Glutamatergic neuron (in vitro differentiated cells): ENCODE measurements at regions not wholly inside any gene's neighbourhood (a gene's known extent, or its start where the extent isn't known, plus 50 kb on each side); places are given as distances from the start of the nearest gene placed in this dataset.

ENCODE experiments used
- DNase-seq: peaks from one replicate; pipeline ENCODE4 v3.0.0; 2022
- H3K27ac Mint-ChIP-seq: one replicate; pipeline ENCODE4 v1.8.0; 2020; ENCODE audit warnings: mild to moderate bottlenecking, mixed read lengths, inconsistent platforms; ENCODE audit not compliant: unreplicated experiment
- H3K27me3 Mint-ChIP-seq: one replicate; pipeline ENCODE4 v1.8.0; 2020; ENCODE audit warnings: mild to moderate bottlenecking, moderate library complexity, mixed read lengths, inconsistent platforms; ENCODE audit not compliant: unreplicated experiment
- H3K36me3 Mint-ChIP-seq: one replicate; pipeline ENCODE4 v1.8.0; 2020; ENCODE audit warnings: mild to moderate bottlenecking, mixed read lengths, inconsistent platforms; ENCODE audit not compliant: unreplicated experiment
- H3K4me1 Mint-ChIP-seq: one replicate; pipeline ENCODE4 v1.8.0; 2020; ENCODE audit warnings: mild to moderate bottlenecking, low read depth, mixed read lengths, inconsistent platforms; ENCODE audit not compliant: unreplicated experiment
- H3K4me3 Mint-ChIP-seq: one replicate; pipeline ENCODE4 v1.8.0; 2020; ENCODE audit warnings: mild to moderate bottlenecking, mixed read lengths, inconsistent platforms; ENCODE audit not compliant: unreplicated experiment
- H3K9me3 Mint-ChIP-seq: one replicate; pipeline ENCODE4 v1.8.0; 2020; ENCODE audit warnings: mild to moderate bottlenecking, moderate library complexity, mixed read lengths, inconsistent platforms; ENCODE audit not compliant: unreplicated experiment
- CTCF ChIP-seq: fragments of 200-600 bp; sonication (generic); IDR thresholded peaks from one replicate; pipeline ENCODE4 v1.5.0; 2021; ENCODE audit not compliant: partially characterized antibody, unreplicated experiment

GRCh38 chr6:105744815-105745214, 341.3 kb upstream of the PRDM1 start:
- no peak for DNase-seq
- Mint-ChIP-seq H3K4me1 (peaks cover 3% of the 10 kb centered on the region), H3K4me3 (no peak overlapping the region), H3K27me3 (no peaks in the 10 kb centered on the region), H3K9me3 (no peaks in the 10 kb centered on the region), H3K27ac (no peak overlapping the region), H3K36me3 (no peaks in the 10 kb centered on the region)
- TF ChIP-seq CTCF, result no peak

GRCh38 chr6:105740946-105741645, 338.2 kb upstream of the PREP start:
- no peak for DNase-seq
- no peak overlapping the region for H3K27ac Mint-ChIP-seq
- H3K36me3 Mint-ChIP-seq, result no peaks in the 10 kb centered on the region
- H3K27me3 Mint-ChIP-seq, result no peaks in the 10 kb centered on the region
- peaks cover 3% of the 10 kb centered on the region for H3K4me1 Mint-ChIP-seq
- H3K4me3 Mint-ChIP-seq, result no peak overlapping the region
- H3K9me3 Mint-ChIP-seq, result no peaks in the 10 kb centered on the region
- TF ChIP-seq CTCF, result no peak

GRCh38 chr6:105739764-105740163, 336.9 kb upstream of the PREP start:
- Mint-ChIP-seq H3K9me3 (no peaks in the 10 kb centered on the region), H3K4me1 (peaks cover 3% of the 10 kb centered on the region), H3K4me3 (no peak overlapping the region), H3K27me3 (no peaks in the 10 kb centered on the region), H3K27ac (no peak overlapping the region), H3K36me3 (no peaks in the 10 kb centered on the region)
- no peak for TF ChIP-seq CTCF
- DNase-seq, result no peak

GRCh38 chr6:105733556-105734162, 330.8 kb upstream of the PREP start:
- no peak for DNase-seq
- Mint-ChIP-seq H3K4me1 (no peaks in the 10 kb centered on the region), H3K36me3 (no peaks in the 10 kb centered on the region), H3K9me3 (no peaks in the 10 kb centered on the region), H3K27ac (no peak overlapping the region), H3K27me3 (no peaks in the 10 kb centered on the region), H3K4me3 (no peak overlapping the region)
- TF ChIP-seq CTCF, result peak; percentile 81

- Mint-ChIP-seq H3K9me3 (no peaks in the 10 kb centered on the region), H3K36me3 (no peaks in the 10 kb centered on the region)
- no peak for DNase-seq
These were observed 326.1 kb upstream of the PREP start for GRCh38 chr6:105728995-105729394.

More at GRCh38 chr6:105728995-105729394, 326.1 kb upstream of the PREP start:
- no peaks in the 10 kb centered on the region for H3K4me1 Mint-ChIP-seq
- TF ChIP-seq CTCF, result no peak
- no peak overlapping the region for H3K4me3 Mint-ChIP-seq
- no peak overlapping the region for H3K27ac Mint-ChIP-seq
- H3K27me3 Mint-ChIP-seq, result no peaks in the 10 kb centered on the region
